SU-DHL-6 (cell line): ENCODE measurements at regions not wholly inside any gene's neighbourhood (a gene's known extent, or its start where the extent isn't known, plus 50 kb on each side); places are given as distances from the start of the nearest gene placed in this dataset.

ENCODE experiments used
- H2AFZ ChIP-seq: fragments of 200-600 bp; sonication (generic); 2 replicates; pipeline ENCODE4 v1.6.1; 2014; ENCODE audit warnings: low read depth, mild to moderate bottlenecking, moderate library complexity, mixed read lengths, antibody characterized with exemption, low read length; ENCODE audit not compliant: severe bottlenecking
- H3F3A ChIP-seq: fragments of 200-600 bp; shearing (Covaris generic); 2 replicates; pipeline ENCODE4 v1.6.0; 2016; ENCODE audit warnings: antibody characterized with exemption, mild to moderate bottlenecking; ENCODE audit not compliant: insufficient read depth
- H3K27ac ChIP-seq: fragments of 200-600 bp; sonication (generic); 2 replicates; pipeline ENCODE4 v1.5.1; 2016; ENCODE audit warnings: low read depth, mild to moderate bottlenecking, low read length, moderate library complexity, mixed read lengths
- H3K27me3 ChIP-seq: fragments of 200-600 bp; sonication (generic), shearing (Covaris generic); 2 replicates; pipeline ENCODE4 v1.6.0; 2014; ENCODE audit warnings: mild to moderate bottlenecking, low read length
- H3K36me3 ChIP-seq: fragments of 200-600 bp; sonication (generic); 2 replicates; pipeline ENCODE4 v1.6.1; 2014; ENCODE audit warnings: mild to moderate bottlenecking, low read length, mixed read lengths
- H3K4me2 ChIP-seq: fragments of 300-600, 200-600 bp; shearing (Covaris generic), sonication (generic); 2 replicates; pipeline ENCODE4 v1.6.0; 2014; ENCODE audit warnings: low read length, low read depth, mild to moderate bottlenecking; ENCODE audit not compliant: poor library complexity, severe bottlenecking
- H3K4me3 ChIP-seq: fragments of 200-600 bp; sonication (generic); 2 replicates; pipeline ENCODE4 v1.5.1; 2014; ENCODE audit warnings: antibody characterized with exemption, low read length, mild to moderate bottlenecking, mixed read lengths; ENCODE audit not compliant: insufficient read depth, poor library complexity, severe bottlenecking
- H3K79me2 ChIP-seq: fragments of 200-600 bp; sonication (generic); 2 replicates; pipeline ENCODE4 v1.6.1; 2014; ENCODE audit warnings: mild to moderate bottlenecking, low read length, moderate library complexity; ENCODE audit not compliant: insufficient read depth
- H3K9ac ChIP-seq: fragments of 200-600 bp; sonication (generic); 2 replicates; pipeline ENCODE4 v1.7.0; 2014; ENCODE audit warnings: mild to moderate bottlenecking, low read length
- H3K9me2 ChIP-seq: fragments of 200-600 bp; sonication (generic); replicated peaks from 2 replicates; pipeline ENCODE4 v1.6.1; 2014; ENCODE audit warnings: low read length; ENCODE audit not compliant: insufficient read depth
- H3K9me3 ChIP-seq: fragments of 200-600 bp; sonication (generic); 2 replicates; pipeline ENCODE4 v1.6.1; 2014; ENCODE audit warnings: low read length, mixed read lengths; ENCODE audit not compliant: insufficient read depth
- H4K20me1 ChIP-seq: fragments of 200-600 bp; sonication (generic); 2 replicates; pipeline ENCODE4 v1.6.1; 2014; ENCODE audit warnings: low read depth, mild to moderate bottlenecking, antibody characterized with exemption, low read length, moderate library complexity, mixed read lengths
- CTCF ChIP-seq: fragments of 200-600 bp; sonication (generic); IDR thresholded peaks from one replicate; pipeline ENCODE4 v1.5.1; 2017; ENCODE audit warnings: antibody characterized with exemption, mild to moderate bottlenecking, low read length, moderate library complexity; ENCODE audit not compliant: insufficient read depth, poor library complexity, severe bottlenecking
- EZH2phosphoT487 ChIP-seq: fragments of 200-600 bp; sonication (generic), shearing (Covaris generic); conservative IDR thresholded peaks from 2 replicates; pipeline ENCODE4 v1.6.1; 2018; ENCODE audit warnings: mild to moderate bottlenecking, antibody characterized with exemption, low read length, moderate library complexity, mixed read lengths

GRCh38 chr1:47694011-47694890 lies 256.4 kb downstream of the FOXD2 start:
- Histone ChIP-seq H3K27ac (no peak overlapping the region), H3F3A (no peaks in the 10 kb centered on the region), H3K27me3 (no peaks in the 10 kb centered on the region), H3K9me2 (no peaks in the 10 kb centered on the region), H4K20me1 (no peaks in the 10 kb centered on the region), H3K9me3 (no peaks in the 10 kb centered on the region), H3K4me3 (no peak overlapping the region), H3K4me2 (no peak overlapping the region), H3K9ac (no peak overlapping the region), H3K36me3 (no peaks in the 10 kb centered on the region), H2AFZ (no peak overlapping the region), H3K79me2 (no peaks in the 10 kb centered on the region)
- TF ChIP-seq CTCF: no peak
- TF ChIP-seq EZH2phosphoT487: no peak

GRCh38 chr1:47696404-47696736 lies 258.5 kb downstream of the FOXD2 start:
- Histone ChIP-seq H3K27ac (no peak overlapping the region), H3K79me2 (no peaks in the 10 kb centered on the region), H3K4me2 (no peak overlapping the region), H4K20me1 (no peaks in the 10 kb centered on the region), H3K4me3 (no peak overlapping the region), H3K36me3 (no peaks in the 10 kb centered on the region), H3K9me3 (no peaks in the 10 kb centered on the region), H2AFZ (no peak overlapping the region), H3K9ac (no peak overlapping the region), H3F3A (no peaks in the 10 kb centered on the region), H3K27me3 (no peaks in the 10 kb centered on the region), H3K9me2 (no peaks in the 10 kb centered on the region)
- TF ChIP-seq CTCF (no peak), EZH2phosphoT487 (no peak)

- Histone ChIP-seq H3K27ac (no peak overlapping the region), H3K9me3 (no peaks in the 10 kb centered on the region), H4K20me1 (no peaks in the 10 kb centered on the region), H3F3A (no peaks in the 10 kb centered on the region), H3K9ac (no peak overlapping the region), H3K27me3 (no peaks in the 10 kb centered on the region), H3K4me3 (no peak overlapping the region), H2AFZ (no peak overlapping the region), H3K9me2 (no peaks in the 10 kb centered on the region), H3K36me3 (no peaks in the 10 kb centered on the region), H3K79me2 (no peaks in the 10 kb centered on the region), H3K4me2 (no peak overlapping the region)
- TF ChIP-seq CTCF (no peak), EZH2phosphoT487 (no peak)
Measured at GRCh38 chr1:47696737-47697441, 259.0 kb downstream of the FOXD2 start.
